HepG2 (cell line): ENCODE measurements at regions not wholly inside any gene's neighbourhood (a gene's known extent, or its start where the extent isn't known, plus 50 kb on each side); places are given as distances from the start of the nearest gene placed in this dataset.

Experiments
- EP300 ChIP-seq, 3 experiments: sonication (generic) in 1 of 3; formaldehyde crosslinking in 1 of 3; IDR thresholded peaks; 2 replicates each; pipeline versions ENCODE4 v1.5.1 to v1.6.1; 2011 to 2020; ENCODE audit warnings: low read depth in 2 of 3, low read length in 2 of 3, borderline replicate concordance in 1 of 3, improper control_type of control experiment in 1 of 3, mild to moderate bottlenecking in 1 of 3, missing genetic modification reagents in 1 of 3, moderate library complexity in 1 of 3
- HMG20A ChIP-seq: IDR thresholded peaks from 2 replicates; pipeline ENCODE4 v1.6.1; 2016; ENCODE audit warnings: borderline replicate concordance
- MYC ChIP-seq: sonication (generic); formaldehyde crosslinking; IDR thresholded peaks from 2 replicates; pipeline ENCODE4 v1.9.0; 2021; ENCODE audit warnings: missing genetic modification reagents, borderline replicate concordance
- NFE2 ChIP-seq: sonication (generic); formaldehyde crosslinking; IDR thresholded peaks from 2 replicates; pipeline ENCODE4 v1.4.0; 2020; ENCODE audit warnings: missing genetic modification reagents
- SNRNP70 ChIP-seq: fragments of 200-400 bp; formaldehyde crosslinking; IDR thresholded peaks from 2 replicates; pipeline ENCODE4 v1.6.1; 2017; ENCODE audit warnings: mild to moderate bottlenecking, low read depth, low read length, moderate library complexity
- SP1 ChIP-seq, 2 experiments: fragments of 450-650 bp in 1 of 2; sonication (generic) in 1 of 2; formaldehyde crosslinking in 1 of 2; IDR thresholded peaks; 2 replicates each; pipeline versions ENCODE4 v1.4.0 to v1.6.1; 2016 to 2020; ENCODE audit warnings: missing genetic modification reagents in 1 of 2
- SYNCRIP ChIP-seq: fragments of 200-400 bp; formaldehyde crosslinking; IDR thresholded peaks from 2 replicates; pipeline ENCODE4 v1.6.1; 2018; ENCODE audit warnings: mild to moderate bottlenecking, low read depth, low read length; ENCODE audit not compliant: insufficient read depth
- TP53 ChIP-seq: sonication (generic); formaldehyde crosslinking; conservative IDR thresholded peaks from 2 replicates; pipeline ENCODE4 v1.4.0; 2020; ENCODE audit warnings: missing genetic modification reagents
- ZFP90 ChIP-seq: sonication (generic); formaldehyde crosslinking; IDR thresholded peaks from 2 replicates; pipeline ENCODE4 v1.8.0; 2022; ENCODE audit warnings: missing genetic modification reagents, mild to moderate bottlenecking, inconsistent platforms, borderline replicate concordance
- ZFY ChIP-seq: sonication (generic); formaldehyde crosslinking; IDR thresholded peaks from 2 replicates; pipeline ENCODE4 v1.4.0; 2020; ENCODE audit warnings: missing genetic modification reagents
- ZFYVE20 ChIP-seq: sonication (generic); formaldehyde crosslinking; IDR thresholded peaks from 2 replicates; pipeline ENCODE4 v1.8.0; 2023; ENCODE audit warnings: low read depth, mild to moderate bottlenecking, moderate library complexity, missing genetic modification reagents, borderline replicate concordance
- ZNF235 ChIP-seq: sonication (generic); formaldehyde crosslinking; IDR thresholded peaks from 2 replicates; pipeline ENCODE4 v1.8.1; 2023; ENCODE audit warnings: mild to moderate bottlenecking, missing genetic modification reagents, borderline replicate concordance
- ZNF264 ChIP-seq: sonication (generic); formaldehyde crosslinking; IDR thresholded peaks from 2 replicates; pipeline ENCODE4 v1.4.0; 2020; ENCODE audit warnings: missing genetic modification reagents
- ZNF549 ChIP-seq: sonication (generic); formaldehyde crosslinking; IDR thresholded peaks from 2 replicates; pipeline ENCODE4 v1.5.0; 2020; ENCODE audit warnings: missing genetic modification reagents
- ZNF605 ChIP-seq: sonication (generic); formaldehyde crosslinking; IDR thresholded peaks from 2 replicates; pipeline ENCODE4 v1.8.0; 2022; ENCODE audit warnings: mild to moderate bottlenecking, missing genetic modification reagents
- ZSCAN9 ChIP-seq: IDR thresholded peaks from 2 replicates; pipeline ENCODE4 v1.6.1; 2016; ENCODE audit warnings: borderline replicate concordance
- TF ChIP-seq, protein P1 (sequence below): sonication (generic); formaldehyde crosslinking; IDR thresholded peaks from 2 replicates; pipeline ENCODE4 v1.5.0; 2020; ENCODE audit warnings: missing genetic modification reagents
- TF ChIP-seq, protein P2 (sequence below): IDR thresholded peaks from 2 replicates; pipeline ENCODE4 v1.6.1; 2016; ENCODE audit warnings: low read depth, control low read depth
- TF ChIP-seq, protein P3 (sequence below): sonication (generic); formaldehyde crosslinking; IDR thresholded peaks from 2 replicates; pipeline ENCODE4 v1.5.1; 2020; ENCODE audit warnings: mild to moderate bottlenecking, missing genetic modification reagents
- TF ChIP-seq, protein P4 (sequence below): sonication (generic); formaldehyde crosslinking; IDR thresholded peaks from 2 replicates; pipeline ENCODE4 v1.4.0; 2020; ENCODE audit warnings: mild to moderate bottlenecking, missing genetic modification reagents, borderline replicate concordance

DNA sequence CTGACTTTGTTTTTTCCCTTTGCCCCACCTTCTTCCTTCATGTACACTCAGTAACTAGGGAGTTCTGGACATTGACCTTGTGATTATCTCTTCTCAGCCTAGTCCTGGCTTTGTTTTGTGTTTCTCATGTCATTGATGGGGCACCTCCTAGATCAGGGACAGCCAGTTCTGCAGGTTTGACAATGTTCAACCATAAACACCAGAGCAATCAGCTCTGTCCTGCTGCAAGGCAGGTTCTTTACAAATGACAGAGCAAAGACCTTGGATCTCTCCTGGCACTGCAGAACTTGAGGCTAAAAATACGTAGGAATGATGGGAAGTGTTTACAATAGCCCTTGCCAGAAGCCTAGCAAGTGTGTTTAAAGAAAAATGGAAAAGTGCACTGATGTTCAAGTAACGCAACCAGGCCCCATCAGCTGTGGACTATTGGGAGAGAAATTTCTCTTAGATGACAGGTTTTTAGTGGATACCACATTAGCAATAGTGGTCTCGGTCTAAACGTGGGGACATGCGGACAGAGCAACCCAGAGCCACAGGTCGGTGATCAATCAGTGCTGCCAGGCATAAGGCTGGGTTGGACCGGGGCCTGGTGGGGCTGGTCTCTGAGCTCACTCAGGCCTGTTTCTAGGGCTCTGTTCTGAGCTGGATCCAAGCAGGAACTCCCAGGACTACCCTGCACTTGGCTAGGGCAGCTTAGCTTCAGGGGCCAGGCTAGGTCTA, 76.8 kb downstream of the SOWAHC start (continued):
- TF ChIP-seq ZNF235 (CRISPR knock-in tag) (no peak), MYC (CRISPR knock-in tag) (peak; percentile 45; the same call in 1 of the 2 replicates), ZFYVE20 (CRISPR knock-in tag) (no peak), ZNF605 (peak; percentile 83), ZFP90 (CRISPR knock-in tag) (peak; percentile 18; the same call in 1 of the 2 replicates), ZNF264 (CRISPR knock-in tag) (peak; percentile 95), SYNCRIP (no peak), TP53 (CRISPR knock-in tag) (no peak), SNRNP70 (no peak), HMG20A (CRISPR knock-in tag) (peak; percentile 84; the same call in 1 of the 2 replicates), ZSCAN9 (CRISPR knock-in tag) (peak; percentile 35; the same call in 1 of the 2 replicates), EP300 (IDR thresholded peaks at IDR 0.05; ENCODE audit: low read depth in 2 of 2, low read length in 2 of 2) (peak in 1 of 2 experiments; percentile 86; a peak in 2 of 4 replicates), EP300 (CRISPR knock-in tag; IDR thresholded peaks at IDR 0.05; ENCODE audit: borderline replicate concordance) (no peak; the same call in 1 of the 2 replicates), ZFY (CRISPR knock-in tag) (peak; percentile 76), NFE2 (CRISPR knock-in tag) (no peak), ZNF549 (CRISPR knock-in tag) (0 out of 2 replicates have a peak, but pooled peaks have one; percentile 39), SP1 (IDR thresholded peaks at IDR 0.05) (no peak), SP1 (CRISPR knock-in tag; IDR thresholded peaks at IDR 0.05) (0 out of 2 replicates have a peak, but pooled peaks have one; percentile 35)
- TF ChIP-seq, protein P1, sequence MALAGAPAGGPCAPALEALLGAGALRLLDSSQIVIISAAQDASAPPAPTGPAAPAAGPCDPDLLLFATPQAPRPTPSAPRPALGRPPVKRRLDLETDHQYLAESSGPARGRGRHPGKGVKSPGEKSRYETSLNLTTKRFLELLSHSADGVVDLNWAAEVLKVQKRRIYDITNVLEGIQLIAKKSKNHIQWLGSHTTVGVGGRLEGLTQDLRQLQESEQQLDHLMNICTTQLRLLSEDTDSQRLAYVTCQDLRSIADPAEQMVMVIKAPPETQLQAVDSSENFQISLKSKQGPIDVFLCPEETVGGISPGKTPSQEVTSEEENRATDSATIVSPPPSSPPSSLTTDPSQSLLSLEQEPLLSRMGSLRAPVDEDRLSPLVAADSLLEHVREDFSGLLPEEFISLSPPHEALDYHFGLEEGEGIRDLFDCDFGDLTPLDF (CRISPR knock-in tag), result no peak
- TF ChIP-seq, protein P2, sequence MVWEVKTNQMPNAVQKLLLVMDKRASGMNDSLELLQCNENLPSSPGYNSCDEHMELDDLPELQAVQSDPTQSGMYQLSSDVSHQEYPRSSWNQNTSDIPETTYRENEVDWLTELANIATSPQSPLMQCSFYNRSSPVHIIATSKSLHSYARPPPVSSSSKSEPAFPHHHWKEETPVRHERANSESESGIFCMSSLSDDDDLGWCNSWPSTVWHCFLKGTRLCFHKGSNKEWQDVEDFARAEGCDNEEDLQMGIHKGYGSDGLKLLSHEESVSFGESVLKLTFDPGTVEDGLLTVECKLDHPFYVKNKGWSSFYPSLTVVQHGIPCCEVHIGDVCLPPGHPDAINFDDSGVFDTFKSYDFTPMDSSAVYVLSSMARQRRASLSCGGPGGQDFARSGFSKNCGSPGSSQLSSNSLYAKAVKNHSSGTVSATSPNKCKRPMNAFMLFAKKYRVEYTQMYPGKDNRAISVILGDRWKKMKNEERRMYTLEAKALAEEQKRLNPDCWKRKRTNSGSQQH, result peak; percentile 24; the same call in 1 of the 2 replicates
- TF ChIP-seq, protein P3, sequence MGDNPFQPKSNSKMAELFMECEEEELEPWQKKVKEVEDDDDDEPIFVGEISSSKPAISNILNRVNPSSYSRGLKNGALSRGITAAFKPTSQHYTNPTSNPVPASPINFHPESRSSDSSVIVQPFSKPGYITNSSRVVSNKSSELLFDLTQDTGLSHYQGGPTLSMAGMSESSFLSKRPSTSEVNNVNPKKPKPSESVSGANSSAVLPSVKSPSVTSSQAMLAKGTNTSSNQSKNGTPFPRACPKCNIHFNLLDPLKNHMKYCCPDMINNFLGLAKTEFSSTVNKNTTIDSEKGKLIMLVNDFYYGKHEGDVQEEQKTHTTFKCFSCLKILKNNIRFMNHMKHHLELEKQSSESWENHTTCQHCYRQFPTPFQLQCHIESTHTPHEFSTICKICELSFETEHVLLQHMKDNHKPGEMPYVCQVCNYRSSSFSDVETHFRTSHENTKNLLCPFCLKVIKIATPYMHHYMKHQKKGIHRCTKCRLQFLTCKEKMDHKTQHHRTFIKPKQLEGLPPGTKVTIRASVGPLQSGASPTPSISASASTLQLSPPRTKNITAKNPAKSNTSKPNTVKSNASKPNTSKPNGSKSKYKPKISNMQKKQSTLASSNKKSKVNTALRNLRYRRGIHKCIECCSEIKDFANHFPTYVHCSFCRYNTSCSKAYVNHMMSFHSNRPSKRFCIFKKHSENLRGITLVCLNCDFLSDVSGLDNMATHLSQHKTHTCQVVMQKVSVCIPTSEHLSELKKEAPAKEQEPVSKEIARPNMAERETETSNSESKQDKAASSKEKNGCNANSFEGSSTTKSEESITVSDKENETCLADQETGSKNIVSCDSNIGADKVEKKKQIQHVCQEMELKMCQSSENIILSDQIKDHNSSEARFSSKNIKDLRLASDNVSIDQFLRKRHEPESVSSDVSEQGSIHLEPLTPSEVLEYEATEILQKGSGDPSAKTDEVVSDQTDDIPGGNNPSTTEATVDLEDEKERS (CRISPR knock-in tag), result peak; percentile 84; the same call in 1 of the 2 replicates
- TF ChIP-seq, protein P4, sequence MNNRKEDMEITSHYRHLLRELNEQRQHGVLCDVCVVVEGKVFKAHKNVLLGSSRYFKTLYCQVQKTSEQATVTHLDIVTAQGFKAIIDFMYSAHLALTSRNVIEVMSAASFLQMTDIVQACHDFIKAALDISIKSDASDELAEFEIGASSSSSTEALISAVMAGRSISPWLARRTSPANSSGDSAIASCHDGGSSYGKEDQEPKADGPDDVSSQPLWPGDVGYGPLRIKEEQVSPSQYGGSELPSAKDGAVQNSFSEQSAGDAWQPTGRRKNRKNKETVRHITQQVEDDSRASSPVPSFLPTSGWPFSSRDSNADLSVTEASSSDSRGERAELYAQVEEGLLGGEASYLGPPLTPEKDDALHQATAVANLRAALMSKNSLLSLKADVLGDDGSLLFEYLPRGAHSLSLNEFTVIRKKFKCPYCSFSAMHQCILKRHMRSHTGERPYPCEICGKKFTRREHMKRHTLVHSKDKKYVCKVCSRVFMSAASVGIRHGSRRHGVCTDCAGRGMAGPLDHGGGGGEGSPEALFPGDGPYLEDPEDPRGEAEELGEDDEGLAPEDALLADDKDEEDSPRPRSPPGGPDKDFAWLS (CRISPR knock-in tag), result peak; percentile 48; the same call in 1 of the 2 replicates
